GM21529 (cell line): ENCODE measurements at regions not wholly inside any gene's neighbourhood (a gene's known extent, or its start where the extent isn't known, plus 50 kb on each side); places are given as distances from the start of the nearest gene placed in this dataset.

ENCODE experiments used
- ATAC-seq: cut with Tn5 transposase; IDR thresholded peaks from one replicate; pipeline ENCODE4 v1.9.1; 2021; ENCODE audit not compliant: unreplicated experiment

DNA sequence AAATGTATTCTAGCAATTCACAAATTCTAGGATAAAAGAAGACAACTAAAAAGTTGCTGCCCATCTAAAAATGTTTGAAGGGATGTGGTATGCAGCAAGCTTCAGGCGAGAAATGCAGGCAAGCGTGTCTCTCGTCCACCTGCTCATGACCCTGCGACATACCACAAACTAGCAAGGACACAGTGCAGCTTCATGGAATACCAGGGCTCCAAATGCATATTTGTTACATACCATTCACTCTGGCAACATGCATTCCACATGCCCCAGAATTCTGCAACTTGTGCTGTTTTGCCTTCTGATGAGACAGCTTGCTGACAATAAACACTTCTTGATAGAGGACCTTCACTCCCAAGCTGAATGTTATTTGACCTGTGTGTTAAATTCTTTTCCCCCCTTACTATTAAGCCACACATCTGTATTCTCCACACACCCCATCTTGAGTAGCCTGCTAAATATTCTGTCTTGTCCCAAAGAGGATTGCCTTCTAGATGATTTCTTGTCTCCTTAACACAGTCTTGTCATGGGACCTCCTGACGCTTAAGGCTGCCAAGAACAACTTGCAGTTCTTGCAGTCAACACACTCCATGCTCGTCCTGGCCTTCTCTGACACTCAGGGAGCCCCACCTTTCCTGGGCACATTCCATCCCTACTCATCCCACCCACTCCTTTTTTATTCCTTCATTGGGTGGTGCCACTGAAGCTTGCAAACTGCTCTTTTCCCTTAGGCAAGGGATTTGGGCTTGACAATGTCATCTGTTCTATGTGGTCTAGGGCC is 340.5 kb downstream of the PIK3R1 start:
- ATAC-seq, result no peak

DNA sequence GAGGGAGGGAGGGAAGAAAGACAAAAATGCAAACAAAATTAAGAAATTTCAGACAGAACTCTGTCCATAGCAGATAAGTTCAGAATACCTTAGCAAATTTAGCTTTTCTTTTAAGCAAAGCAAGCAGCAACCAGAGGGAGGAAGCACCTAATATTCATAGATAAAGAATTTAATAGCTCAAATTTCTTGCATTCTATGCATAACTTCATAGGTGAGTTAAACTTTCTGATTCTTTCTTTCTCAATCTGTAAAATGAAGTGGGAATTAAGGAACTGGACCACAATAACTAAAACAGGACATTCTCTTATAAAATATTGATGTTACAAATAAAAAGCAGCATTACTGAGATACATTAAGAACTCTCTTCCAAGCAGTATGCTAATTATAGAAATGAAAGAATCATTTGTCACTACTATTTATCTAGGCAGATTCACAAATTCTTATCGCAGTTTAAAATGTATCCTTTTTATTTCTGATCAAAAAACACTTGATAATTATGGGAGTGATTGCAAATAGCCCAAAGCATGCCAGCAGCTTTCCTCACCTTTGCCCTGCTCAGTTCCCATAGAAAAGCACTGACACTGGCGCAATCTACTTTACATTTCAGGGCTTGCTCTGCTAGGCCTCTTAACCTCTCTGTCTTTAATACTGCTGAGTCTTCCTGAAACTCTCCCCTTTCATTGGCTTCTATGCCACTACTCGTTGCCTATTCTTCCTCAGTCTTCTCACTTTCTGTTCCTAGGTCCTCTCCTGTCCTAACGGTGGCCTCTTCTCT is 341.8 kb downstream of the PIK3R1 start:
- ATAC-seq, result no peak

DNA sequence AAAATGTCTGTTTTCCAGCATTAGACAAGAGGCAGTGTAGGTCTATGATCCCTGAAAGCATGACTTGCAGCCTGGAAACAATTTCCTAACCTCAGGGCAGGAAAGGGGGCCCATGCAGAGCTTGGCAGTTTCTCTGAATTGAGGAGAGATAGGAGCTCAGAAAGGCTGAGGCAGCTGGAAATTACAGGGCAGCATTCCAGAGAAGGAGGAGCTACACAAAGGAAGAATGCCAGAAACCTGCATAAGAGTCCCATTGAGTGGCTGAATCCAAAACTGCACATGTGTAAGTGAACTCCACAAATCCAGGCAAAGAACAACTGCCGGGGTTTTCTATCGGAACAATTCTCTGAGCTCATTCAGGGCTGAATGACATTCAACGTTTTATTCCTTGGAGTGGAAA is 346.8 kb downstream of the PIK3R1 start:
- no peak for ATAC-seq

DNA sequence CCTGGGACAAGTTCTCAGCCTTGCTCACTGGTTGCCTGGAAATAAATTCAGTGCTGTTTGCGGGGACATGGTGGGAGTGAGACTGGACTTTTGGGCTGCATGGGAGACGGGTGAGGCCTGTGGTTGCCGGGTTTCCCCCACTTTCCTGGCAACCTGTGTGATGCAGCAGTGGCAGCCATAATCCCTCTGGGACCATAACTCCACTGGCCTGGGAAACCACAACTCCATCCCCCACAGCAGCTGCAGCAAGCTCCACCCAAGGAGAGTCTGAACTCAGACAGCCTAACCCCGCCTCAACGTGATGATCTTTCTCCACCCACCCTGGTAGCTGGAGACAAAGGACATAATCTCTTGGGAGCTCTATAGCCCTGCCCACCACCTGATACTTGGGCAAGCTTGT is 349.9 kb downstream of the PIK3R1 start:
- ATAC-seq, result peak; percentile 89

DNA sequence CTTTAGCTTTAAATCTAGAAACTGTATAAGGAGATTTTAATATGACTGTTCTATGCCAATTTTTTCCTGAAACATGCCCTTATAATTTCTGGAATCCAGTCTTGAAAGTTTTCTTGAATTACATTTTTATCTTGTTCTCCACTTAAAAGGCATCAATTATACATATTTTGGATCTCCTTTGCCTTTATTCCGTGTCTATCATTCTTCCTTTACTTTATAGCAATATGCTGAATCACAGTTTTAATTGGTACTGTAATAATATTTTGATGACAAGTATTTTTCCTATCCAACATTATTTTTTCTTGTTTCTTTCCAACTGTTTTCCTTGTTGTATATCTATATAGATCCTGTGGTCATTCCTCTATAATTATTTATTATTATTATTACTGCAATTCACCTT is 361.2 kb downstream of the PIK3R1 start:
- ATAC-seq, result no peak

DNA sequence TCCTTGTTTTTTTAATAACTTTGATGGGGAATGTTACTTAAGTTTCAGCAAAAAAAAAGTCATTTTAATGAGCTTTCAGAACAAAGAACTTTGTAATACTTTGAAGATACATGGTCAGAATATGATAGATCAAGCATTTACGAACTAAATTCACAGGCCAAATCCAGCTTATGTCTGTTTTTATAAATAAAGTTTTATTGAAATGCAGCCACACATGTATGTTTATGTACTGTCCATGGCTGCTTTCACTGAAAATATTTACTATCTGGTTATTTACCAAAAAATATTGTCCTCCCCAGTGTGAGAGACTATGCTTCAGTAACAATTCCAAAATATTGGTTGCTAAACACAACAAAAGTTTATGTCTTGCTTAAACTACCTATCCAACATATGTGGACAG is 366.7 kb downstream of the PIK3R1 start:
- ATAC-seq, result no peak

DNA sequence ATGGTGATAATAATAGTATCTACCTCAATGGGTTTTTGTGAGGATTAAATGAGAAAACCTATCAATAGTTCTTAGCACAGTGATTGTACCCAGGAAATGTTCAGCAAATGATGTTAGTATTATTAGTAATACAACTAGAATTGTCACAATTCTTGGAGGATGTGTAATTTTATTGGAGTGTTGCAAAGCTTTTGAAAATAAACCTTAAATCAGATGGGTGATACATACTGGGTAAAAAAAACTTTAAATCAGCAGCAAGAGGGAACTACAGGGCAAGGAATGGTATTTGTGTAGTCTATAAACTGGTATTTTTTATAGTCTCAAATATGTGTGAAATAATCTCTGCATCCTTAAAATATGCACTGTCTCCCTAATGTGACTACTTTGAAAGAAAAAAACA is 371.6 kb downstream of the PIK3R1 start:
- ATAC-seq, result no peak

DNA sequence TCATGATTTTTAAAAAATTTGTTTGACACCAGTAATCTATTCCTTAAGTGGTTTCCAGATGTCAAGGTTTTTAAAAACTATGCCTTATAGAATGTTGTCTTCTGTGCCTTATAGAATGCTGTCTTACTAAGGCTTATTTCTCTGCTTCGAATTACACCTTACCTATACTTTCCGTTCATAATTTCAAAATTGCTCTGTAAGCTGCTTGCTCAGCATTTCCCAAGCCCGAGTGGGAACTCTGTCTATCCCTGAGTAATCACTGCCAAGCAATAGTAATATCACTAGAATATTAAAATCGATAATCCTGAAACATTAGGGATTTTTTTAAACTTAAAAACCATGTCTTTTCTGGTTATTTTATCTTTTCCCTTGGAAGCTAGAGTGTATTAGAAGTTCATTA is 376.3 kb downstream of the PIK3R1 start:
- no peak for ATAC-seq

DNA sequence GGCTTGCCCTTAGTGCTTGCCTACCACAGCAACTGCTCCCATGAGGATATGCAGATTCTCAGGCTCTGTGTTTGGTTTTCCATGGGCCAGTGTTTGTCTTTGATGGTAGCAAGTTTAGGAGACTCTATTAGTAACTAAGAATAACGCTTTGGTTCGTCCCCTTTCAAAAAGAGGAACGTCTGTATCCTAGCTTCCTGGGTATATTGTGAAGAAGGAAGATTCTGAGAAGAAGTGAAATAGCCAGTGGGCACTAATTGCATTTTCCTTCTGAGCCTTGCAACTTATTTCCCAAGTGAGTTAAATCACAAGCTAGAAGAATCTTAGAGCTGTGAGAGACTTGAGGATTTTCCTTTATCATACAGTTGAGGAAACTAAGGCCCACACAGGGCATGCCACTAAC is 376.8 kb downstream of the PIK3R1 start:
- ATAC-seq, result no peak

DNA sequence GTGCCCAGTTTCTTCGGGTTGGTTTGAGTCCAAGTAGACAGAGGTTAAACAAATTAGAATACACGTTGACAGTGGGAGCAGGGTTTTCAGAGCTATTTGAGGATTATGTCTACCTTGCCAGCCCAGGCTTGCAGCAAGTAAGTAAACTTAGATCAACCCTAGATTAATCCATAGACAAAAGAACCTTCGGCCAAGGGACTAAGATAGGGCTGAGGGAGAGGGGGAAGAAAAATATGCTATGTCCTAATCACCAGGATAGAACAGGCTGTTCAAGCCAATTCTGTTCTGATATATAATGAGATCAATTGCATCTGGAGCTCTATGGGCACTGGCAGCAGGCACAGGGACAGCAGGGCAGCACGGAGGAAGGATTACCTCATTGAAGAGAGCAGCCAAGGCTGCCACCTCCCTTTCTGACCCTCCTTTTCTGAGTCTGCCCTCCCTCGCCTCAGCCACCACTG is 377.7 kb downstream of the PIK3R1 start:
- no peak for ATAC-seq

DNA sequence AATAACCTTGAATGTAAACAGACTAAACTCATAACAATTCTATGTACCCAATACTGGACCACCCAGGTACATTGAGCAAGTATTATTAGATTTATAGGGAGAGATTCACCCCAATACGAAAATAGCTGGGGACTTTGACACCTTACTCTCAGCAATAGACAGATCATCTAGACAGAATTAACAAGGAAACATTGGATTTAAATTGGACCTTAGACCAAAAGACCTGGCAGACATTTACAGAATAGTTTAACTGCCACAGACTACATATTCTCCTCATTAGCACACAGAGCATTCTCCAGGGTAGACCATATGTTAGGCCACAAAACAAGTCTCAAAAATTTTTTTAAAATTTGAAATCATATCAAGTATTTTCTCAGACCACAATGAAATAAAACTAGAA is 397.4 kb downstream of the PIK3R1 start:
- ATAC-seq, result no peak

DNA sequence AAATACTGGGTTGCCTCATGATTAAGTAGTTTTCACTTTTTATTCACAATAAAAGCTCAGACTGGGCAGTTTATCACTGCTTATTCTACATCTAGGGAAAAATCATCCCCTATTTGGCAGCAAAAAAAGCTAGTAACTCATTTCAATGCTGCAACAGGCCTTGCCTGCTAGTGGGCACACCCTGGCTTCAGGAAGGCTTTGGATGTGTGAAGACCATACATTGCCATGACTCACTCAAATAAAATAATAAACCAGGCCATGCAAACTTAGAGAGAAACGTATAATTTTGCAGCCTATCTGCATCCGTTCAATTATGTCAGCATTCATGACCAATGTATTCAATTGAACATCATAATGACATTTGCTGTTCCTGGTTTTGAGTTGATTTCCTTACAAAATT is 402.9 kb downstream of the PIK3R1 start:
- ATAC-seq, result no peak

DNA sequence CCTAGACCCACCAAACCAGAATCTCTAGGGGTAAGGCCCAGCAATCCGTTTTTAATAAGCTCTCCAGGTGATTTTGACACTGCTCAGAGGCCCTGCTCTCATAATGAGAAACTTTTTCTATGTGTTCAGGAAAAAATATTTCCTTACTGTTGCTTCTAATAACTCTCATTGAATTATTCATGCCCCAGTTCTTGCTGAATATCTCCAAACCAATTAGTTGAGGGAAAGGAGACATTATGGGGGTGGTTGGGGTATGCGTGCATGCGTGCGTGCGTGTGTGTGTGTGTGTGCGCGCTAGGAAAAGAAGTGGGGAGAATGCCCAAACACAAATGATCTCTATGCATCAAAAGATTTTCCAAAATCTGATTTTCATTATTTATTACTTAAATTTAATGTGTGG is 411.4 kb downstream of the PIK3R1 start:
- ATAC-seq, result no peak

DNA sequence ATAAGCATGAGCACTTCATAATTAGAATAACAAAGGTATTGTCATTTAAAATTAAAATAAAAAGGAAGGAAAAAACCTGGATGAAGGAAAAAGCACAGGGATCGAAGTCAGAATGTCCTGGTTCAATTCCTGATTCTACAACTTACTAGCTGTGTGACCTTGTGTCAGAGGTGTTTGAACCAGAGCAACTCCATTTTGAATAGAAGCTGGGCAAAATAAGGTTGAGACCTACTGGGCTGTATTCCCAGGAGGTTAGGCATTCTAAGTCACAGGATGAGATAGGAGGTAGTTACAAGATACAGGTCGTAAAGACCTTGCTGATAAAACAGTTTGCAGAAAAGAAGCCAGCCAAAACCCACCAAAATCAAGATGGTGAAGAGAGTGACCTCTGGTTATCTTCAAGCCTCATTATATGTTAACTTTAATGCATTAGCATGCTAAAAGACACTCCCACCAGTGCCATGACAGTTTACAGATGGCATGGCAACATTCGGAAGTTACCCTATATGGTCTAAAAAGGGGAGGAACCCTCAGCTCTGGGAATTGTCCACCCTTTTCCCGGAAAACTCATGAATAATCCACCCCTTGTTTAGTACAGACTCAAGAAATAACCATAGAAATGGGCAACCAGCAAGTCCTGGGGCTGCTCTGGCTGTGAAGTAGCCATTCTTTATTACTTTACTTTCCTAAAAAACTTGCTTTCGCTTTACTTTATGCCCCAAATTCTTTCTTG is 412.7 kb downstream of the PIK3R1 start:
- no peak for ATAC-seq

DNA sequence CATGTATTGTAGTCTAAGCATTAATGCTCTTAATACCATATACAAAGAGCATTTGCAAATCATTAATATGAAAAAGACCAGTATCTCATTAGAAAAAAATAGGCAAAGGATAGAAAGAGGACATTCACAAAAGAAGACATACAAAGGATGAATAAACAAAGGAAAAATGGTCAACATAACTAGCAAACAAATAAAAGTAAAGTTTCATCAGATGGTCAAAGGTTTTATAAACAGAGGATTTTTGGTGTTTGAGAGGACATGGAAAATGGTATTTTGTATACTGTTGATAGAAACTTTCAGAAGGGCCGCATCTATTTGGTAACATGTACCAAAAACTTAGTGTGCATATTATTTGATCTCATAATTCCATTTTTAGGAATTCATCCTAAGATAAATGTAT is 414.8 kb downstream of the PIK3R1 start:
- ATAC-seq, result no peak

DNA sequence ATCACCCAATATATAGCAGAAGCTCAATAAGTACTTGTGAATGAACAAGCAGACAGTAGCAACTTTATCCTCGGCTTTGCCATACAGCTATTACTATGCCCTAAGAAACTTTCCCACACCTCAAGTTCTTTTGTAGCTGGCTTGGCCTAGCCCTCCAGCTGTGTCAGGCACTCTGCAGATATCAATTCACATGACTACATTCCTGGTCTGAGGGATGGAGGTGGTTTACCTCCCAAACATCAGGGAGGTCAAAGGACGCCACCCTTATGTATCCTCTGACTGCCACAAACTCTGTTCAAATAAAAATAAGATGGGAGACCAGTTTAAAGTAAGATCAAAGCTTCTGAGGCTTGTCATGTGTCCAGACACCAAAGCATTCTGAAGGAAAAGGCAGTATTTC is 416.3 kb downstream of the PIK3R1 start:
- ATAC-seq, result no peak

DNA sequence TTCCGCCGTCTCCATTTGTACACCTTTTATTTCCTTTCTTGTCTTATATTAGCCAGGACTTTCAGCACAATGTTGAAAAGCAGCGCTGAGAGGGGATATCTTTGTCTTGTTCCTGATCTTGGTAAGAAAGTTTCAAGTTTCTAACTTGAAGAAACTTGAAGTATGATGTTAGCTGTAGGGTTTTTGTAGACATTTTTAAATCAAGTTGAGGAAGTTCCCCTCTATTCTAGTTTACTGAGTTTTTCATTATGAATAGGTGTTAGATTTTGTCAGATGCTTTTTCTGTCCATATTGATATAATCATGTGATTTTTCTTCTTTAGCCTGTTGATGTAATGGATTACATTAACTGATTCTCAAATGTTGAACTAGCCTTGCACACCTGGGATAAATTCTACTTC is 425.7 kb downstream of the PIK3R1 start:
- ATAC-seq, result peak; percentile 47

DNA sequence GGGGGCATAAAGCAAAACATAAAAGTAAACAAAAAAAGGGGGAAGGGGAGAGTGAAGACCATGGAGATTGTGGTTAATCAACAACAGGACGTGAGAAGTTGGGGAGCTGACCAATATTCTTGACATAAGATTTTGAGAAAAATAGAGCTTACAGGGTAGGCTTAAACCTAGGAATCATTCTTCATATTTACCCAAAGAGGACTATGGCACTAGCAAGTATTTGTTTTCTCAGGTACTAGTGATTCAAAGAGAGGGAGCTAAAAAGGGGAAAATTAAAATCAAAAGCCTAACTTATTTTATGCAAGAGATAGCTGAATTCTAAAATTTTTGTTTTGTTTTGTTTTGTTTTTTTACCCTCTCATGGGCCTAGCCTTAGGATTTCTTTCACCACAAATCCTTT is 427.5 kb downstream of the PIK3R1 start:
- no peak for ATAC-seq

DNA sequence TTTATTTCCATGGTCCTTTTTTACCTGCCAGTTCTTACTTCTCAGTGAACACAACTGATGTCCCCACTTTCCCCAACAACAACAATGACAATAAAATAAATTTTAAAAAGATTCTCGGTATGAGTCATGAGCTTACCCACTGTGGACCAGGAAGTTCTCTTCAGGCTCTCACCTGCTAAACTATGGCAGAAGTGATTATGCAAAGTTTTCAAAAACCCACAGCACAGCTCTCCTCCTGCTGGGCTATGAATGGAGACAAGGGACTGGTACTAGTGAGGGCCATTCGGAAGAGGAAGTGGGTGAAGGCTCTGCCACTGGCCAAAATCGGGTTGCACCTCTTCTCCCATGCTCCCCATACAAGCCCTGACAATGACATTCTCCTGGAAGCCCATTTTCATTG is 429.4 kb downstream of the PIK3R1 start:
- peak; percentile 98 for ATAC-seq

DNA sequence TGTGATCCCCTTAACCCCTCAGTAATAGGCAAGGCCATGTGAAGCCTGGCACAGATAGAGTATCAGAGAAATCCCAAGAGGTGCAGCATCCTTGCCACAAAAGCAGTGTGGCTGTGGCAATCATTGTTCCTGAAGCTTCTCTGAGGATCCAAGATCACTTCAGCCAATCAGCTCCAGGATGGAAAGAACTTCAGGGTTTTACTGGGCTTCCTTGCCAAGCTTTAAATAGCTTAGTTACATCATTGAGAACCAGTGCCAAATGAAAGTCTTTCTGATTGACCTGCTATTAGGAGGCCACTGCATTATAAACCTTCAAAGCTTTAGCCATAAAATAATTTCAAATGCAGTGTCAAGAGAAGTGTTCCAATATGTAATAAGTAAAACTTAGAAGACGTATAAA is 430.6 kb downstream of the PIK3R1 start:
- ATAC-seq, result no peak

DNA sequence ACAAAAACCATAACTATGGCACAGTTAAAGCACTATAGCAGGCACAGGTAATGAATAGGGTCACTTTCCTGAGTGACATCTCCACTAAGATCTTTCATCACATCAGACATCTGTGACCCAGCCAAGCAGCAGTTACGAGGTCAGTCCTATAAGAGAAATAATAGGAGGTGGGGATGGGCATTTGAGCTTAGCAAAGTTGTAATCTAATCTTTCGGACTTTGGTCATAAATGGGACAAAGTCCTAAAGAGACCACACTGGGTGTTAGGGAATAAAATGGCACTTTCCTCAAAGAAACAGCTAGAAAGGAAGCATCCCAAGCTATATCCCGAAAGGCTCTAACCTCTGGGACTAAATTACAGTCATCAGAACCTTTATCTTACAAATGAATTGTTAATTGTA is 432.2 kb downstream of the PIK3R1 start:
- ATAC-seq, result no peak
